ENCODE measurements at regions not wholly inside any gene's neighbourhood (a gene's known extent, or its start where the extent isn't known, plus 50 kb on each side); places are given as distances from the start of the nearest gene placed in this dataset.

DNA sequence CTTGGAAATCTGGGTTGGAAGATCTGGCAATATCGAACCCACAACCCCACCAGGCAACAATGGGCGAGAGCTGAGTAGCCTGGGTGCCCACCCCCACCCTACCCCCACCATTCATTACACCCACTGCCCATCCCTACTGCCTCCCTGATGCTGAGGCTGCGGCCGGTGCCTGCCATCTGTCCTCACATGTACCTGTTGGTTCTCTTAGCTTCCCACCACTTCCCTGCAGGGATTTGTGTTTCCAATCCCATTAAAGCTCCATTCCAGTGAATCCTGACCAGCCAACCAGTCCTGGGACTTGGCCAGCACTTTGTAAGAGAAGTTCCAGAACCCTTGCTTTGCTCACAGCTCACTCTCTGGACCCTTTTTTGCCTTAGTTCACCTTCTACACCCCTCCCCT lies 163.0 kb upstream of the SH3BP4 start:
- H3K4me3 ChIP-seq (ENCODE audit: low read length), result no peak overlapping the region
- TF ChIP-seq, protein P1, sequence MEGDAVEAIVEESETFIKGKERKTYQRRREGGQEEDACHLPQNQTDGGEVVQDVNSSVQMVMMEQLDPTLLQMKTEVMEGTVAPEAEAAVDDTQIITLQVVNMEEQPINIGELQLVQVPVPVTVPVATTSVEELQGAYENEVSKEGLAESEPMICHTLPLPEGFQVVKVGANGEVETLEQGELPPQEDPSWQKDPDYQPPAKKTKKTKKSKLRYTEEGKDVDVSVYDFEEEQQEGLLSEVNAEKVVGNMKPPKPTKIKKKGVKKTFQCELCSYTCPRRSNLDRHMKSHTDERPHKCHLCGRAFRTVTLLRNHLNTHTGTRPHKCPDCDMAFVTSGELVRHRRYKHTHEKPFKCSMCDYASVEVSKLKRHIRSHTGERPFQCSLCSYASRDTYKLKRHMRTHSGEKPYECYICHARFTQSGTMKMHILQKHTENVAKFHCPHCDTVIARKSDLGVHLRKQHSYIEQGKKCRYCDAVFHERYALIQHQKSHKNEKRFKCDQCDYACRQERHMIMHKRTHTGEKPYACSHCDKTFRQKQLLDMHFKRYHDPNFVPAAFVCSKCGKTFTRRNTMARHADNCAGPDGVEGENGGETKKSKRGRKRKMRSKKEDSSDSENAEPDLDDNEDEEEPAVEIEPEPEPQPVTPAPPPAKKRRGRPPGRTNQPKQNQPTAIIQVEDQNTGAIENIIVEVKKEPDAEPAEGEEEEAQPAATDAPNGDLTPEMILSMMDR (IDR thresholded peaks at IDR 0.05; ENCODE audit: insufficient read depth, low read depth, low read length, missing control alignments), result no peak
- DNase-seq (ENCODE audit: low read depth), result no peak

DNA sequence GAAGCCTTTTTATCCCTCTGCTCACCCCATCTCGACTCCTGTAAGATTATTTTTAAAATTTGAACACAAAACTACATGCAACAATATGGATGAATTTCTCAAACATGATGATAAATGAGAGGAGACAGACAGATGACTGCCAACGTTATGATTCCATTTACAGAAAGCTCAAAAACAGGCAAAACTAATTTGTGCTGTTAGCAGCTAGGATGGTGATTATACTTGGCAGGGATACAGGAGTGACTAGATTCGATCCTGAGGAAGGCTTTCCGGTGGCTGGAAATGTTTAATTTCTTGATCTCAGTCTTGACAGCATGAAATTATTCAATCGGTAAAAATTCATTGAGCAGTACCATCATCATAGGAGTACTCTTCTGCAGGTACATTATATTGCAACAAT lies 163.4 kb upstream of the SH3BP4 start:
- DNase-seq (ENCODE audit: low read depth), result no peak
- TF ChIP-seq, protein P1 (IDR thresholded peaks at IDR 0.05; ENCODE audit: insufficient read depth, low read depth, low read length, missing control alignments), result no peak
- H3K4me3 ChIP-seq (ENCODE audit: low read length), result no peak overlapping the region

DNA sequence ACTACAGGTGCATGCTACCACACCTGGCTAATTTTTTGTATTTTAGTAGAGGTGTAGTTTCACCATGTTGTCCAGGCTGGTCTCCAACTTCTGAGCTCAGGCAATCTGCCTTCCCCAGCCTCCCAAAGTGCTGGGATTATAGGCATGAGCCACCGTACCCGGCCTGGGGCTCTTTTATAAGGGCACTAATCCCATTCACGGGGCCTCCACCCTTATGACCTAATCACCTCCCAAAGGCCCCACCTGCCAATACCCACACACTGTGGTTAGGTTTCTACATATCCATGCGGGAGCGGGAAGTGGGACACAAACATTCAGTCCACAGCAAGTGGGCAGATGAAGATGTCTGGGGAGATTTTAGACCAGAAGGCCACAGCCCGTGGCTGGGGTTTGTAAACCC lies 164.7 kb upstream of the SH3BP4 start:
- no peak overlapping the region for H3K4me3 ChIP-seq (ENCODE audit: low read length)
- TF ChIP-seq, protein P1 (IDR thresholded peaks at IDR 0.05; ENCODE audit: insufficient read depth, low read depth, low read length, missing control alignments), result no peak
- no peak for DNase-seq (ENCODE audit: low read depth)

DNA sequence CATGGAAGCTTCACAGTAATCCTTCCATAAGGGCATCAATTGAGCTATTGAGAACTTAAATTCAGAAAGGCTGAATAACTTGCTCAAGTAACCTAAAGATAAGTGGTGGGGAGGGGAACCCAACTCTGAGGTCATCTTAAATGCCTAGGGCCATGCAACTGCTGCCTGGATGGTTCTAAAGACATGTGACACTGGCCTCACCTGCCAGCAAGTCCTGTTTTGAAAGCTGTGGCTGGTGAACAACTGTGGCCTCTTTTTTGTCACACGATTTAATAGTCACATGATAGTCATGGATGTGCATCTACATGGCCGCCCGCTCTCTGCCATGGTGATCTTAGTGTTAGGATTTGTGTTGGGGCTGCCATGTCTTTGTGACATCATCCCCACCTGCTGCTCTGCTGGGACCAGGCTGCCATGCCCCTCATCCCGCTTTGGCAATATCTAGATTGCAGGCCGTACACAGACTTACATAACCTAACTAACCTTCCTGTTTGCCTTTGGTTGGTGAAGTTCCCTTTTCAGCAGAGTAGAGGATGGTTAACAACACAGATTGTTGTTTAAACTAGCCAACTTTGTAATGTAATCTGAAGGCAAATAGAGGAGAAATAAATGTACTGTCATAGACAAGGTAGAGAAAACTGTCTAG lies 177.9 kb upstream of the SH3BP4 start:
- DNase-seq (ENCODE audit: low read depth), result no peak
- TF ChIP-seq, protein P1 (IDR thresholded peaks at IDR 0.05; ENCODE audit: insufficient read depth, low read depth, low read length, missing control alignments), result no peak
- H3K4me3 ChIP-seq (ENCODE audit: low read length), result no peak overlapping the region

DNA sequence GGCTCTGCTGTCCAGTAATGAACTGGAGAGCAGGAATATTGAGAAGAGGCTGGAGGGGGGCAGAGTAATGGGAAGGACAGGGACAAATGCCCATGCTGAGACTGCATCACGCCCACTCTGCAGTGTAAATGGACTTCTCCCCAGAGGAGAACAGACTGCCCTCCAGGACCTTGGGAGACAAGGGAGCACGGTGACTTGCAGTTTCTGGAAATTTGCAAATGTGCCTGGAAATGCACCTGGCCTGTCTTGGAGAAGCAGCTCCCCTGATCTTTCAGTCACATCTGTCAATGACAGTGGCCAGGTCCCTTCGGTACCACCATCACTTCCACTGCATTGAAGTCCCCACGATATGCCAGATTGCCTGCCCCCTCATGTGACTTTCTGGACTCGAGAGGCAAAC lies 178.7 kb upstream of the SH3BP4 start:
- TF ChIP-seq, protein P1 (IDR thresholded peaks at IDR 0.05; ENCODE audit: insufficient read depth, low read depth, low read length, missing control alignments), result no peak
- DNase-seq (ENCODE audit: low read depth), result no peak
- H3K4me3 ChIP-seq (ENCODE audit: low read length), result no peak overlapping the region

DNA sequence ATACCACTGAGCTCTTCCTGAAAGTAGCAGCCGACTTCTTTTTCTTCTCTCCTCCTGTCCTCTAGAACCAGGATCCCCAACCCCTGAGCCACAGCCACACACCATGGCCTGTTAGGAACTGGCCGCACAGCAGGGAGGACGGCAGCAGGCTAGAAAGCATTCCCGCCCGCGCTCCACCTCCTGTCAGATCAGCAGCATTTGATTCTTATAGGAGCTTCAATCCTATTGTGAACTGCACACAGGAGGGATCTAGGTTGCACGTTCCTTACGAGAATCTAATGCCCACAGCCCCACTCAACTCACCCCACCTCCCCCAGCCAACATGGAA lies 179.1 kb upstream of the SH3BP4 start:
- no peak overlapping the region for H3K4me3 ChIP-seq (ENCODE audit: low read length)
- no peak for DNase-seq (ENCODE audit: low read depth)
- TF ChIP-seq, protein P1 (IDR thresholded peaks at IDR 0.05; ENCODE audit: insufficient read depth, low read depth, low read length, missing control alignments), result no peak

DNA sequence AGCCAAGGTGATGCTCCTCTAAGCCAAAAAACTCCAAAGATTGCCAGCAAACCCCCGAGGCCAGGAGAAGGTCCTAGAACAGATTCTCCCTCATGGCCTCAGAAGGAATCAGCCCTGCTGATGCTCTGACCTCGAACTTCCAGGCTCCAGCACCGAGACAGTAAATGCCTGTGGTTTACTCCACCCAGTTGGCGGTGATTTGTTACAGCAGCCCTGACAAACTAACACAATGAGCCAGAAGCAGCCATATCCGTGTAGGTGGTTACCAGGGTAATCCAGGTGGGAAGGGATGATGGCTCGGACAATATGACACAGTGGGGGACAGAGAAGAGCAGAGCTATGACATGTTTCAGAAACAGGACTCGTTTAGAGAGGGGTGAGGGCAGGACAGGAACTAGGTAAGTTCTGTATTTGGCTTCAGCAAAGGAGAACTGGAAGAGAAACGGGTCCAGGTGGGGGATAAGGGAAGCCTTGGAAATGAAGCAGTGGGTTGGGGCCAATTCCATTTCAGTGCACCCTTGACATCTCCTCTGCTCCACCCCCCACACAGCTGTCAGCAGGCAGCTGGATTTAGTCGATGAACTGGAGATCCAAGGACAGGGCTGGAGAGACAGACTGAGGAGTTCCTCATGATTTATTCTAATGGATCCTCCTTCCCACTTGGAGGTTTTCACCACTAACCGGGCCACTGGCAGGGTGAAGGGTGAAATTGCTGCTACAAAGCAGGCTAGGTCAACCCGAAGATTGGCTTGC lies 179.7 kb upstream of the SH3BP4 start:
- no peak overlapping the region for H3K4me3 ChIP-seq (ENCODE audit: low read length)
- peak; percentile 50 for DNase-seq (ENCODE audit: low read depth)
- TF ChIP-seq, protein P1 (IDR thresholded peaks at IDR 0.05; ENCODE audit: insufficient read depth, low read depth, low read length, missing control alignments), result no peak
